HG02610 (cell line): ENCODE measurements at regions not wholly inside any gene's neighbourhood (a gene's known extent, or its start where the extent isn't known, plus 50 kb on each side); places are given as distances from the start of the nearest gene placed in this dataset.

Source experiments
- ATAC-seq: cut with Tn5 transposase; IDR thresholded peaks from one replicate; pipeline ENCODE4 v1.9.1; 2021; ENCODE audit warnings: mild to moderate bottlenecking, moderate library complexity; ENCODE audit not compliant: unreplicated experiment

DNA sequence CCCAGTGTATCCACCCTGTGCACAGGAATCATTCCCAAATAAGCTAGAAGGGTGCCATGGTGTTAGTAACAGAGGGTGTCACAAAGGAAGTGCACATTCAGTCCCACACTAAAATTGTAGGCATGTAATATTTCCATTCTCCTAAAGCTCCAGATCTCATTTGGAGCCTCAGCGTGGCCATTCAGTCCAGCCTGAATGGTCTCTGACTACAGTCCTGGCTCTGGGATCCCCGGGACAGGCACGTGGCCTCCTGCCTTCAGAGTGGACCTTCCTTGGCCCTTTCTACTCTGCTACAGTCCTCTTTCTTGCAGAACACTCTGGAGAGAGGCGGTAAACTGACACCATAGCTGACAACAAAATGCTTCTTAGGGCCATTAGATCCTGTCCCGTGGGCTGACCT is 243.9 kb downstream of the IRX2 start:
- no peak for ATAC-seq

DNA sequence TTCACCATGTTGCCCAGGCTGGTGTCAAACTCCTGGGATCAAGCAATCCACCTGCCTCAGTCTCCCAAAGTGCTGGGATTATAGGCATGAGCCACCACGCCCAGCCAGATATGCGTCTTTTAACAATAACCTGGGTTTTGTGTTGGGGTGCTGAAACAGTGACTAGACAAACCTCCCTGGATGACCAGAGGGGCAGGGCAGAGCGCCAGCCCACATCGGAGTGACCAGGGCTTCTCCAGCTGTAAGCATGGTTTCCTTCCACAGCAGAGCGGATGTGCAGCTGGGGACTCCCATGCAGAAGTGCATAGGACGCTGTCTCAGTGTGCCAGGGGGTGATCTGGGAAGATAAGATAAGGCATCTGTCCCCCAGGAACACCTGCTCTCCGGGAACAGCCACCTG is 244.9 kb downstream of the IRX2 start:
- ATAC-seq, result no peak

DNA sequence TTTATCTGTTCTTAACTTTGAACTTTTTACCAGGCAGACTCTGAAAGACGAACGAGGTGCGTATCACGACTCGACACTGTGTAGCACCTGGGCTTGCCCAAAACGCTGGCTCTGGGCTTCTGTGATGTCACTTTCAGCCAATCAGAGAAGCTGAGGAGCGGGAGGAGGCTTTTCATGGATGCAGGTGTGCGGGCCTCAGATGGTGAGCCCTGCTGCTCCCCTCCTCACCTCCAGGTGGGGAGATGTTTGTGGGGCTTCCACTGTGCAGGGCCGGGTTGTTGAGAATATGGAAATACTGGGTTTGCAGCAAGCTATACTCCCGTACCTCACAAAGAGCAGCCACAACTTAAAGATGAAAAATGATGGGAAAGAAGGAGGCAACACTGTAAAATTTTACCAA is 246.3 kb downstream of the IRX2 start:
- ATAC-seq, result no peak

DNA sequence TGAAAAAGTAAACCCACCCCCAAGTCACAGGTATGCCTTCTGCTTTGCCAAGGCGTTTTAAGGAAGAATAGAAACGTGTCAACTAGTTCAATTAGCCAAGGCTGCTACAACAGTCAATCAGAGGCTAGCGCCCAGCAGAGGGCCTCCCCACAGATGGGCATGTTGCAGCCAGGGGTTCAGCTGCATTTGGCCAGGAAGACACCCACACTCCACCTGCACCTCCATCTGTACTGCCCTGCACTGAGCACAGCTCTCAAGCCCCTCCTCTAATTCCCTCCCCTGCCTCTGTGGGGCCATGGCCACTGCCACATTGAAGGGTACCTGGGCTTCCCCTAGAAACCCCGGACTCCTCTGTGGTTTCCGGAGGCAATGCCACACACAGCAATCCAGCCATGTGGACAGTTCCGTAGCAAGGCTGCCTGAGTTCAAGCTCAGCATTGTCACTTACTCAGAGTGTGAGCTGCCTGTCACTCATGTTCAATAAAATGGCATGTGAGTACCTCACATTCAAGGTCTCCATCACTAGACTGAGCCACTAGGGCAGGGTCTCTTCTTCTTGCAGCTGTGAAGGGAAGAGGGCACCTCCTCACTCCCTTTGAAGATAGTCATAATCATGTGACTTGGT is 248.4 kb downstream of the IRX2 start:
- ATAC-seq, result no peak

DNA sequence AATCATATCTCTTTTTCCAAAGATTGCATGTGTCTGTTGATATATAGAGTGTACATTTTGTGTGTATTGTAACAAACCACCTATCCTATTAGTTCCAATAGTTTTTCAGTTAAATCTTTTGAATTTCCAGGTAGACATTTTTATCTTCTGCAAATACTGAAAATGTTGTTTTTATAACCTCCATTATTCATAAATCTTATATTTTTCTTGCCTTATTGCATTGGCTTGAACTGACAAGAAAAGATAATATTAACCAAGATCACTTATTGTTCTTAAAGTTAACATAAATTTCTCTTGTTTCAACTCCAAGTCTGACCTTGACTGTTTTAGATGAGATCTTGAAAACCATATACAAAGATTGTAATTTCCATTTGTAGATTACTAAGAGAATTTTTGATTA is 251.6 kb downstream of the IRX2 start:
- ATAC-seq, result no peak

DNA sequence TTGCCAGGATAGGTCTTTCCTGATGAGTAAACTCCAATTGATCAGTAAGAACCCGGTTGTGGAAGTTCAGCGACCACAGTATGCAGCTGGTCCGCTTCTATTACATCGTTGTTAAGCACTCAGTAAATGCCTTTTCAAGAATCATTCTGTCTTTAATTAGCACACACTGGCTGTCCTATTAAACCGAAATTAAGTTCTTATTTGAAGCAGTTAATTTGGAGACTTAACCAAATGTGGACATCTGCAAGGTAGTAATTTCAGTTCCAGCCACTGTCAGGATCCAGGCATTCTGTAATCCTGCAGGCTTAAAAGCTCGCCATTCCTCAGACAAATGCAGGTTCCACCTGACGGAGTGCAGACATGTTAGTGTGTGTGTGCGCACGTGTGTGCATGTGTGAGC is 254.6 kb downstream of the IRX2 start:
- ATAC-seq, result no peak

DNA sequence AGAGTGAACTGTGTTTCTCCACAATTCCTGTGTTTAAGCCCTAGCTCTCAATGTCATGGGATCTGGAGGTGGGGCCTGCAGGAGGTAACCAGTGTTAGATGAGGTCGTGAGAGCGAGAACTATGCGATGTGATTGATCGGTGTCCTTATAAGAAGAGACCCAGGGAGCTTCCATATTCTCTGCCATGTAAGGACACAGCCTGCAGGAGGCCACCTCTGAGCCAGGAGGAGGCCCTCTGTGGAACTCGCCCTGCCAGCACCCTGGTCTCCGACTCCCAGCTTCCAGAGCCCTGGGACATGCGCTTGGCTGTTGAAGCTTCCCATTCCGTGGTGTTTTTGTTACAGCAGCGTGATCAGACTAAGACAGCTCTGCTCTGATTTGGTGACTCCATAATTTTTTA is 255.4 kb downstream of the IRX2 start:
- no peak for ATAC-seq

DNA sequence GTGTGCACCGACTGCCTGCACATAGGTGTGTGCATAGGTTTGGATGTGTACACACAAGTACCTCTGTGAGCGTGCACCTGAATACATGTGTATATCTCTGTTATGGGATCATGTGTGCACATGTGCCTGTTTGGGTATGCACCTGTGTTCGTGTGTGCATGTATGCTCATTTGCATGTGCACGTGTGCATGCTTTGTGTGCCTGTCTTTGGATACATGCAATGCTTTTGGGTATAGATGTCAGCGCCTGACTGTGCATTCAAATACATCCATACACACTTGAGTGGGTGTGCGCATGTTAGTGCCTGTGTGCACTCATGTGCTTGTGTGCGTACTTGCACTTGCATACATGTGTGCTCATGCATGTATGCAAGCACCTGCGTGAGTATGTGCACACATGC is 258.1 kb downstream of the IRX2 start:
- ATAC-seq, result no peak

DNA sequence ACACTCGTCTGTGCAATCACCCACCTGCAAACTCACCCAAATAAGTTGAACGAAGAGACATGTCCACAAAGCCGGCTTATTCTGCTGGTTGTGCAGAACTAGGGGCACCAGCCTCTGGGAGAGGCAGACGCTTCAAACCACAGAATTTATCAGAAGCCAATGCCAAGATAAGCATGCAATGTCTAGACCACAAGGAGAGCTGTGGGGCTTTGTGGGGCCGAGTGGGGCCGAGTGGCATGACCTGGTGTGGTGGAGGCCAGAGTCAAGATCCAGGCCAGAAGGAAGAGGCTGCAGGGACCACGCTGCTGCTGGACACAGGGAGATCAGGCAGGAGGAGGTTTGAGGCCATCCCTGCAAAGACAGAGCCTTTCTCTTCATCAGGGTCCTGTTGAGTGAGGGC is 259.0 kb downstream of the IRX2 start:
- no peak for ATAC-seq

DNA sequence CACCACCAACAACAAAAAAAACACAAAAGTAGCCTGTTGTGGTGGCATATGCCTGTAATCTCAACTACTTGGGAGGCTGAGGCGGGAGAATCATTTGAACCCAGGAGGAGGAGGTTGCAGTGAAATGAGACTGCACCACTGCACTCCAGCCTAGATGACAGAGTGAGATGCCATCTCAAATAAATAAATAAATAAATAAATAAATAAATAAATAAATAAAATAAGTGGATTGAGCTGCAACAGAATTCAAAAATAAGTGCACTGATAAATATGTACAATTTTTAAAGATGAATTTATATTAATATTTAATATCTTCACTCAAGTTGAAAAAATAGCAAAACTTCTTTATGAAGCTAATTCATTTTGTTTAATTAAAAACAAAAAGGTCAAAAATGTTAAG is 259.6 kb downstream of the IRX2 start:
- ATAC-seq, result no peak

DNA sequence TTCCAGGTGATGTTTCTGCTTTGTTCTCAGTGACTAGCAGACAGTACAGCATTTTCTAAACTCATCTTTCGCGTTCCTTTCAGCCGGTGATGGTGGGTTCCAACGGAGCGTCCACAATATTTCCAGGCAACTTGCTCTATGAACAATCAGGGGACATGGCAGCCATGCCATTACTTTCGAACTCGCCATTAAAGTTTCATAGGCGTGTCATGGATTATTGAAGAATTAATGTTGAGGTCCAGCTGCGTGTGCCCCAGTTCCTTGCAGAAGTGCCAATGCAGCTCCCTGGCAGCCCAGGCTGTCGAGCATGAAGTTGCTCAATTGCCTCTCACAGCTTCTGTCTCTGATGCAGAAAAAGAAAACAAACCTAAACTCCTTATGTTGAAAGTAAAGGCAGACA is 262.2 kb downstream of the IRX2 start:
- no peak for ATAC-seq

DNA sequence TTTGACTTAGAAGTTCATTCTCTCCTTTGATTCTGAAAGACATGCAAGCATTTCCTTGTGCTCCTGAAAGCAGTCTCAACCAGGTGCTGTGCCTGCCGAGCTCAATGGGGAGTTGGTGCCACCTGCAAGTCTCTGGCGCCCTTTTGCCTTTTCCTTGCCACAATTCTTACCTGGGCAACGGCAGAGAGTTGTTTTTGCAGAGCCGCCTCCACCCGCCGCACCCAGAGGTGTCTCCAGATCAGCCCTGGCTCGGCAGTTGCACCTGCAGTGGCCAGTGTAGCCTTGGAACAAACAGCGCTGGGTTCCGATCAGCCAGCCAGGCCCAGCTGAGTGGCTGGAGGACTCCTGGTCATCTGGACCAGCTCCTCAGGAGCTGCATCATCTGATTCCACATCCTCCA is 262.9 kb downstream of the IRX2 start:
- no peak for ATAC-seq

DNA sequence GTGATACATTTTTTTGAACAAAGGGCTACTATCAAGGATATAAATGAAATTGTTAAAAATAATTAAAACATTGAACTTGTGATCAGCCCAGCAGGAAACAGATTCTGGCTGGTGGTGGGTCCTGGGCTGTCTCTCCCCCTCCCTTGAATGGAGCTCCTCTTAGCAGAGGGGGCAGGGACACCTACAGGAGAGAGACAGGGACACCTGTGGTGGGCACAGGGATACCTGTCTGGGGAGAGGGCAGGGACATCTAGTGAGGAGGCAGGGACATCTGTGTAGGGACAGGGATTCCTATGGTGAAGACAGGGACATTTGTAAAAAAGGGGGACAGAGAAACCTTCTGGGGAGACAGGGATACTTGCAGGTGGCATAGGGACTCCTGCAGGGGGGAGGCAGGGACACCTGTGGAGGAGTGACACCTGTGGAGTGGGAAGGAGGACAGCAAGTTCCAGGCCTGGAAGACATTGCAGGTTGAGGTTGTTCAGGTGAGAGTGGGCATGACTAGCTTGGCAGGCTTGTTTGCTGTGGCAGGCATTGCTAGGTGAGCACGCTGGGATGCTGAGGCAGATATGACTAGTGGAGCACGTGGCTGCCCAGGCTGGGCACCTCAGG is 264.2 kb downstream of the IRX2 start:
- ATAC-seq, result no peak

DNA sequence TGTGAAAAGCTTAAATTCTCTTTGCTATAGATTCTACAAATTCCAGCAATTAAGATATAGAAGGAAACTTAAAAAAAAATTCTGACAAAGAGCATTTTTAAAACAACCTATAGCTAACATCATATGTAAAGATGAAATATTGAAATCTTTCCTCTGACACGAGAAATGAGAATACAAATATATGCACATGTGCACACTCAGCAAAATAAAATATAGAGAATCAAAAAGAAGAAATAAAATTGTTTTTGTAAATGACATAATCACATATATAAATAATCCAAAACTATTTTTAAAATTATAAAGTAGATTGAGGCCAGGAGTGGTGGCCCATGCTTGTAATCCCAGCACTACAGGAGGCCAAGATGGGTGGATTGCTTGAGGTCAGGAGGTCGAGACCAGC is 265.1 kb downstream of the IRX2 start:
- no peak for ATAC-seq

DNA sequence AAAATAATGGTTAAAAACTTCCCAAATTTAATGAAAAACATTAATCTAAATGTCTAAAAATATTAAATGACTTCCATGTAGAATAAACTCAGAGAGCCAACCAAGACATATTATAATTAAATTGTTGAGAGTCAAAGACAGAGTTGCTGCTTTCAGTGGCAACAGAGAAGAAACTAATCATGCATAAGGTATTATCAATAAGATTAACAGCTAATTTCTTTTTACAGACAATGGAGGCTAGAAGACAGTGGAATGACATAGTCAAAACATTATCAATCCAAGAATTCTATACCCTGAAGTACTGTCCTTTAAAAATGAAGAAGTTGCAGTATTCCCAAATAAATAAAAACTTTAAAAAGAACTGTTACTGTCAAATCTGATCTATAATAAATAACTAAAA is 268.7 kb downstream of the IRX2 start:
- no peak for ATAC-seq

DNA sequence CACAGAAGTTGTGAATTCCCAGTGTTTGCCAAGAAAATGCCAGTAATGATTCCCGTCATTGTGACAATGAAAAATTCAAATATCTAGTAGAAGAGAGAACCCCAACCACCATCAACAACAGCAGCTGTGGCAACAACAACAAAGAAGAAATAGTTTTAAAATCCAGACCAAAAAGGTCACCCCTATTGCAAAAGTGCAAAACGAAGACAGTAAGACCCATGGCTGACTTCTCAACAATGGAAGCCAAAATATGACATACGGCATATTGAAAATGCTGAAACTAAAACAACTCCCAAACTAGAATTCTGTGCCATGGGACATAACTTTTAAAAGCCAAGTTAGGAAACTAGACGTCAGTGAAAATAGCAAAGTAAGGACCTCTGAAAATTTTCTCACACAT is 270.6 kb downstream of the IRX2 start:
- no peak for ATAC-seq

DNA sequence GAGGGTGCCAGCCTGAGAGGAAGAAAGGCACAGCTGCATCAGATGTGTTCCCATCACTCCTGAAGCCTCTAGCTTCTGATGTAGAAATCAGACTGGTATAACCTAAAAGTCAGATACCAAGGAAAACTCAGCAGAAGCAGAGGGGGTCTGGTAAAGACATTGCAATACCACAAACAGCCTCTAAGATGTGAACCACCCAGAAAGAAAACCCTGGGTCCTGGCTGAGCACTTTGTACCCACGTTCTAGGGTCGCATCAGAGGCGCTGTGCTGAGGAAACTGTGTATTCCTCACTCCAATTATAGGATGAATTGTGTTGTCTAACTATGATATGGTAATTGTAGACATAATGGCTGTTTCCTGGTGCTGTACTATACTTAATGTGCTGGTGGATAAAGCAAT is 275.6 kb downstream of the IRX2 start:
- ATAC-seq, result no peak

DNA sequence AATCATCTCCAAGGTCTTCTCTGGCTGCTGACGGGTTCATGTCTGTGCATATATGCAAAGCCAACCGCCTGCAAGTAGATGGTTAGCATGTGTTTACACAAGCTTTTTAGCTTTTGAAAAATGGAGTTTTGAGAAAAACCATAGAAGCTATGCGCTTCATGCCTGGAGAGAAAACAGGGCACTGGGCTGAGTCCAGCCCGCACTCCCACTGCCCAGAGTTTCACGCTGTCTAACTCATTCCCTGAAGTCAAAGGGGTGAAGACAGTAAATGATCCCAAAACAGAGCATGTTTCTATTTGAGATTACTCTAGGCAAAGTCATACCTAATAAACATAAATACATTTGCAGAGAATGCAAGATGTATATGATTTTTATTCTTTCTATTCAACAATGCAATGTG is 278.8 kb downstream of the IRX2 start:
- no peak for ATAC-seq

DNA sequence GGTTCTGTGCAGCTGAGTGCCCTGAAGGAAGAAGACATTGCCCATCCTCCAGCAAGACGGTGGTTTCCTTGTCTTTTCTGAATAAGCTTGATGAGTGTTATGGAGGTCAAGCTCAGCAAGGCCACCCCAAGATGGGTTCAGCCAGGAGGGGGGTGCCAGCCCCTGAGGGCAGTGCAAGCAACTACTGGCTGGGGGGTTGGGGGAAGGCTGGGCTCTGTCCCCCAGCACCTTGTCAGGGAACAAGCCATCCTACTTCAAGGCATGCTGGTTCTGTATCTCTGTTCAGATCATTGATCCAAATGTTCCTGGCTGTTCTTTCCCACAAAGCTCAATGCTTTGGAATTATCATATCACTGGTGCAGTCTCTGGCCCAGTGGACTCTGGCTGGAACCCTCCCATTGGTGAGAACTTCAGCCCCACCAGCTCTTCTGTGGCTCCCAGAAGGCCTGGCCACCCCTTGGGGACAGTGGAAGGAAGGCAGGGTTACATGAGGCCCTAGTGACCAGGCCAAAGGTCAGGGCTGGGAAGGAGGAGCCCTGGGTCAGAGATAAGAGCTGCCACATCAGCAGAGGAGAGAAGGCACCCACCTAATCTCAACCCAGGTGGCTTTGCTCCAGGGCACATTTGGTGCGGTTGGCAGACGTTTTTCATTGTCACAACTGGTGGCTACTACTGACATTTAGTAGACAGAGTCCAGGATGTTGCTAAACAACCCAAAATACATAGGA is 280.2 kb downstream of the IRX2 start:
- no peak for ATAC-seq

DNA sequence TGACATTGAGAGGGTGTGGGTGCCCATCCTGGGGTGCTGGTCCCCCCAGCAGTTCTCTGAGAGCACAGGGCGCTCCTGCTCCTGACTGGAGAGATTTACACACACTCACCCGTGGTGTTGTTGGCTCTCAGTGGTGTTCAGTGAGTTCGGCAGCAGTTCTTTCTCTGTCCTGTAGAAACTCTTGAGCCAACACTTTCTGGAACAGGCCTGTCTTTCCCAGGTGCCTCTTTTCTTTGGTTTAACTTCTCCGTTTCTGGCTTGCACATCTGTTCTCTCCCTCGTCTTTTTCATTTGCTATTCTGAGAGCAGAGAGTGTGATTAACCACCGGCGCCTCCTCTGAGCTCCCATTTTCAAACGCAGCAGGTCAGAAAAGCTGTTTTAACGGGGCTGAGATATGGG is 284.5 kb downstream of the IRX2 start:
- ATAC-seq, result no peak

DNA sequence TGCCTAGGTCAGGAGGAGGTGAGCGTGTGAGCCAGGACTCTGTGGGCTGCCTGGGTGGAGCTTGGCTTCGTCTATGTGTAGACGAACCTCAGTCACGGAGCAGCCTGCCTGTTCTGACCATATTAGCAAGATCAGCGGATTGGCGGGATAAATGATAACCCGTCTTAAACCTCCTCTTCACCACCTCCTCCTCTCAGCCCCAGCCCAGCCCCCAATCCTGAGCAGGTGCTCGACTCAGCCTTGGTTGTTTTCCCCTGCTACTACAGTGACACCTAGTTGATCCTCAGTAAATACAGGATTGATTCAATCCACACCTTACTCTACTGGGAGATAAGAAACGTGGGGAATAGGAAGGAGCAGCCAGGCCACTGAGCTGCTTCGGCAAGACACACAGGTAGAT is 286.1 kb downstream of the IRX2 start:
- no peak for ATAC-seq

DNA sequence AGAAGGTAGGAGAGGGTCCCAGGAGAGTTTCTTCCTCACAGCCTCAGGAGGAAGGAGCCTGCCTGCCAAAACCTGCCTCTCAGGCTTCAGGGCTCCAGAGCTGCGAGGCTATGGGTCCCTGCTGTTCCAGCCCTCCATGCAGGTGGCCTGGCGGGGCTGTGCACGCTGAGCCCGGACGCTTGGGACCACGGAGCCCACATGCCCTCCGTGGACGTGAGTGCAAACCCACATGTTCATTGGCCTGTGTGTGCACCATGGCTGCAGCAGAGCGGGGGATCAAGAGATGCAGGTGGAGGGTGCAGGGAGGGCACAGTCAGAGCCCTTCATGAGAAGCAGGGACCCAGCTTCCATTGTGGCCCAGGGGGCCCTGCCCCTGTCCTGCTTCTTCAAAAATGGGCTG is 287.3 kb downstream of the IRX2 start:
- ATAC-seq, result no peak
